Pons (tissue), 1 donor: ENCODE measurements at regions not wholly inside any gene's neighbourhood (a gene's known extent, or its start where the extent isn't known, plus 50 kb on each side); places are given as distances from the start of the nearest gene placed in this dataset.
A peak's percentile ranks its signal among the peaks of the same experiment; 100 is the strongest.

ENCODE experiments used
- DNase-seq: peaks from one replicate; pipeline ENCODE4 v3.0.0-alpha.2; 2016; ENCODE audit warnings: low spot score

DNA sequence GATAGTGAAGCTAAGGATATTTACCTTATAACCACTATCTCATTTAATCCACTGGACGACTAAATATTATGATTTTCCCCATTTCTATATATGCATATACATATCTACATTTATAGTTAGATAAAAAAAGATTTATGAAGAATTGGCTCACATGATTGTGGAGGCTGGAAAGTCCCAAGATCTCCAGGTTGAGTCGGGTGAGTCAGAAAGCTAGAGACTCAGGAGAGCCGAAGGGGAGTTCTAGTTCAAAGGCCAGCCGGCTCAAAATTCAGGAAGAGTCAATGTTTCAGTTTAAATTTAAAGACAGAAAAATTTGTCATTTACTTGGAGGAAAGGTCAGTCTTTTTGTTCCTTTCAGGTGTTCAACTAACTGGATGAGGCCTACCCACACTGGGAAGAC, 158.2 kb upstream of the CPEB2 start:
- DNase-seq = no peak

DNA sequence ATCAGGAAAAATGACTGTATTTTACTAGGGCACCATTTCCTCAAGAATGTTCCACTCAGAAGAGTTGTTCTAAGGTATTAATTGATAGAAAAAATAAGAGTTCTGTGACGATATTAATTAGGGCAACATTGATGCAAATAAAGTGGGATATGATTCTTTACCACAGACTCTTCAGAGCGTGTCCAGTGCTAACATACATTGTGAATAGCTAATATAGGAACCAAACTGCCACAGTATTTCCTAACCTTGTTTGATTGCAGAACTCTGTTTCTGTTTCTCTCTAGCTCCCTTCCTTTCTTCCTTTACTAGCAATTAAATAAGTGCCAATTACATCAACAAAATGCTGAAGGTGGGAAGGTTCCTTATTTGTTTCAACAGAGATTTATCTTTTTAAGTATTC, 154.1 kb upstream of the CPEB2 start:
- DNase-seq = no peak

DNA sequence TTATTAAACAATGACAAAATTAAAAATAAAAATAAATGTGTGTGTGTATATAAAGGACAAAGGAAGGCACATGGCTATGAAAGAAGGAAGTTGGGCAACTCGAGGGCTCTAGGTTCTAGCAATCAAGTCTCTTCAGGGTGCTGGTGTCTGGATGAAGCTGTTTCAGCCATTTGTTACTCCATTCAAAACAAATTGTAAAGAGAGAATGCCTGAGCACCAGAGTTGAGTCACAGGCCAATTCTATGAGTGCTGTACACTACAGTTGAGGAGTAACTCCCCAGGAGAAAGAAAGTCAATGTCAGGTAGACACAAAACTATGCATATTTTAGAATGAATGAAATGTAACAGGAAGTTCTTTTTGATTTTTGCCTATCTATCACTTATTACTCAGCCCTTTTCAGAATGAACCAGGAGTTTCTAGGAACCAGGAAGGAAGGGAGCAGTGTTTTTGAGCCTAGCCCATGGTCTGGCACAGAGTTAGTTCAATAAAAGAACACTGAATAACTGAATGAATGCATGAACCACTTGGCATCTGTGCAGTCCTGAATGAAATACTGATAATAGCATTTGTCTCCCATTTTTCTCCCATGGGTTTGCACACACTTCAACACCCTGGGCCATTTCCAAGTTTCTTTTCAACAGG, 151.7 kb upstream of the CPEB2 start:
- no peak for DNase-seq

DNA sequence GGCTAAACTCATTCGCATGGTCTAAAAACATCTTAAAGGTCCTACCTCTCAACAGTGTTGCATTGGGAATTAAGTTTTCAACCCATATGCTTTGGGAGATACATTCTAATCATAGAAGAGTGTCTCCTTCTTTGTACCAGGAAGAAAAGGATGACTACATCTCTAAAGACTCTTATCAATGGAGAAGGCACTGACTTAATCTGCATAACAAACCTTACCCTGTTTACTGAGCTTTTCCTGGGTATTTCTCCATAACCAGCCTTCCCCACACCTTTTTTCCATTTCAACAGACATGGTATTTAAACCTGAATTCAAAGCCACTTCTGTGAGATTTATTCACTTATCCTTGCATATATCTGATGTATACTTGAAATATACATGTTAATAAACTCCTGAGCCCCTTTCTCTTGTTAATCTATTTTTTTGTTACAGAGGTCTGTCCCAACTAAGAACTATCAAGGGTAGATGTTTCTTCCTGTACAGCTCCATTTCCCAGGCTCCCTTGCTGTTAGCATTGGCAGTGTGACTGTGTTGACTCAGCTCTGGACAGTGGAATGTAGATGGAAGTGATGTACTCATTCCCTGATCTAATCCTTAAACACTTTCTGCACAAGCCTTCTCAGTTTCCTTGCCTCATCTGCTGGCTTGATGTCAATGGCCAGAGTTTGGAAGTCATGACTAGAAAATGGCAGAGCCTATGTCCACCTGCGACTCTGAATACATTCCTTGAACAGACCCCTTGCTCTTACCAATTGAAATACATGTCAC, 148.9 kb upstream of the CPEB2 start:
- DNase-seq = no peak

DNA sequence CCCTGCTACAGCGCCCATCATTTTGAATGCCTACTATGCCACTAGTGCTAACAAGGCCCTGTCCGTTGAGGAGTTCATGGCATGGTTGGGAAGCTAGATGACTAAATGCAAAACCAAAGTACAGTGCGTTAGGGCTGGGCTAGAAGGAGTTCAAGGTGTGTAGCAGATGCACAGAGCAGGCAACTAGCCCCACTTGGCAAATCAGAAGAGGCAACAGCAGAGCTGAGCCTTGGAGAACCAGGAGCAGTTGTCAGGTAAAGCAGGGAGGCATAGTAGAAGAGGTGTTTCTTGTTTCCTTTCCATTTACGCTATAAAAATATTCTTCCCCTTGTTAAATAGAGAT, 146.6 kb upstream of the CPEB2 start:
- DNase-seq = no peak

DNA sequence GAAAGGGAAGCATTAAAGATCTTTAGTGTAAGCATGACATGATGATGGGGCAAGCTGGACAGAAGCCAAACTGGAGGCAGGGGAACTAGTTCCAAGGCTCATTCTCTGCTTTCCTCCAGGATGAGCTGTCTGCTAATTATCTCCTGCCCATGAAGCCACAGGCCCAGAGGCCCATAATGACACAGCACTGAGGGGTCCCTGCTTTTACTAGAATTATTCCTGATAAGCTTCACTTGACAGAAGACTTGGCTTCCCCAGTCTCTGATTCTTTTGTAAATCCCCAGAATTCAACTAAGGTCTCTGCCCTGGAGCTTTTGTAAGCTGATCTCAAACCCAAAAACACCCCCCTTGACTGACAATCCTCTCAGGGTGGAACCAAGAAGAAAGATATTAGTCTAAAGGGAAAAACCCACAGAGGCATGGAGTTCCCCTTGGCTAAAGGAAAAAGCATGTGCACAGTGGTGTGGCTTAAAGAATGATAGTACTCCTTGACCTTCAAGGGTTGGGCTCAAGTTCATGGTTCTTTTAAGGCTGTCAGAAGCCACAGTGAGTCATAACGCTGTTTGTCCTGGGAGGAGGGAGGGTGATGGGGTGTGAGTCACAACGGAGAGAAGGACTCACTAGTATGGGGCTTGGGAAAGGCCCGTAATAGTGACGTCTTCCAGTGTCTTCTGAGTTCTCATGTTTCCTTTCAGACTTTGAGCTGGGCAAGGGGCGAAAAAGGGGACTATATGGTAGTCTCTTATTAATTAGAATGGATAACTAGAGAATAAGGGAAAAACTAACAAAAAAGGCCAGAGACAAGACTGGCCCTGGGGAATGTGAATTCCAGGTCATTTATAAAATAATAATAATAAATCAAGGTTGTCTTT, 146.0 kb upstream of the CPEB2 start:
- DNase-seq = no peak

DNA sequence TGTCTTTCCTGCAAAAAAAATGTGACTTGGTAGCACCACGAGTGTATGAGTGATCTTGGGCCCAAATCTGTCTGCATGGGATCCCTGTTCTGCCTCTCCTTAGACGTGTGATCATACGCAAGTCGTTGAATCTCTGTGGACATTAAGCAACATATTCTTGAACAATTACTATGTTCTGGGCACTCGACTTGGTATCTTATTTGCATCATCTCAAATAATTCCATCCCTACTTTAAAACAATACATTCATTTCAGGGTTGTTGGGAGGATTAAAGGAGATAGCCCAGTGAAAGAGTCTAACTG, 145.4 kb upstream of the CPEB2 start:
- DNase-seq = no peak

DNA sequence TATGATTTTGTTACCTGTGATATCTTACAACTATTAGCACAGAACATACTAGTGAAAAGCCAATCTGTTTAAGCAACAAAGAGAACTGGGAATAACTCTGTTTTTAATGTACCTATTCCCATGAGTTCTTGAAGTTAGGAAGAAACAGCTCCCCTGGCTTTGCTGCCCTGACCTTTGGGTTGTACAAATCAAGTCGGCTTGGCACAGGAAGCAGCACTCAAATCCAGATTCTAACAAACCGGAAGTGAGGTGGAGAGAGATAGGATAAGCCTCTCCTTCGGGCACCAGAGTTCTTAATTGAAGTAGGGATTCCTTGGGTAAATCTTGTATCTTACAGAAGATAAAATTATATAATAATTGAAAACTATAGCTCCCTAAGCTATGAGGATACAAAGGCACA, 144.8 kb upstream of the CPEB2 start:
- DNase-seq = no peak

DNA sequence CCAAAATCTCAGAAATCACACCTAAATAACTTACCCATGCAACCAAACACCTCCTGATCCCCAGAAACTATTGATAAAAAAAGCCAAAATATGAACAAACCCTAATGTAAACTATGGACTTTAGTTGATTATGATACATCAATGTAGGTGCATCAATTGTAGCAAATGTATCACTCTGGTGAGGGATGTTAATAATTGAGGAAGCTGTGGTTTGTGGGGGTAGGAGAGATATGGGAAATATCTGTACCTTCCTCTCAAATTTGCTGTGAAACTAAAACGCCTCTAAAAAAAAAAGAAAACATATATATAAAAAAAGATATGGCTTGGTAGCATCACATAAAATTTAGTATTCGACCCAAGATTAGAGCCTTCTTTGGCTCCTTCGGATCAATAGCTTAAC, 144.3 kb upstream of the CPEB2 start:
- DNase-seq = no peak

DNA sequence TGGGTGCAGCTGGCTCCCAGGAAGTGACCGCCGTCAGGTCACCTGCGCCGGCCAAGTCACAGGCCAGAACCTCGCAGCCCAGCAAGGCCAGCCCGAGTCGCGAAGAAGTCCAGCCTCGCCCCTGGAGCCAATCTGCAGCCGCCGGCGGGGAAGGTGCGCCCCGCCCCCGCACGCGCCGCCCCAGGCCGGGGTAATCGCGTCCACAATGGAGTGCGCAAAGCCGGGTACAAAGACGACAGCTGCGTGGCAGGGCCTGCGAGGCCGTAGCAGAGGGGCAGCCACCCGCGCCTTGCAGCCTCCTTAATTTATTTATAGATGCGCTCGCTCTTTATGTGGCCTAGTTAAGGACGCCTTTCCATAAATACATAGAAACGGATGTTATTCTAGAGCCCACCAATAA, 139.4 kb upstream of the CPEB2 start:
- DNase-seq = no peak

DNA sequence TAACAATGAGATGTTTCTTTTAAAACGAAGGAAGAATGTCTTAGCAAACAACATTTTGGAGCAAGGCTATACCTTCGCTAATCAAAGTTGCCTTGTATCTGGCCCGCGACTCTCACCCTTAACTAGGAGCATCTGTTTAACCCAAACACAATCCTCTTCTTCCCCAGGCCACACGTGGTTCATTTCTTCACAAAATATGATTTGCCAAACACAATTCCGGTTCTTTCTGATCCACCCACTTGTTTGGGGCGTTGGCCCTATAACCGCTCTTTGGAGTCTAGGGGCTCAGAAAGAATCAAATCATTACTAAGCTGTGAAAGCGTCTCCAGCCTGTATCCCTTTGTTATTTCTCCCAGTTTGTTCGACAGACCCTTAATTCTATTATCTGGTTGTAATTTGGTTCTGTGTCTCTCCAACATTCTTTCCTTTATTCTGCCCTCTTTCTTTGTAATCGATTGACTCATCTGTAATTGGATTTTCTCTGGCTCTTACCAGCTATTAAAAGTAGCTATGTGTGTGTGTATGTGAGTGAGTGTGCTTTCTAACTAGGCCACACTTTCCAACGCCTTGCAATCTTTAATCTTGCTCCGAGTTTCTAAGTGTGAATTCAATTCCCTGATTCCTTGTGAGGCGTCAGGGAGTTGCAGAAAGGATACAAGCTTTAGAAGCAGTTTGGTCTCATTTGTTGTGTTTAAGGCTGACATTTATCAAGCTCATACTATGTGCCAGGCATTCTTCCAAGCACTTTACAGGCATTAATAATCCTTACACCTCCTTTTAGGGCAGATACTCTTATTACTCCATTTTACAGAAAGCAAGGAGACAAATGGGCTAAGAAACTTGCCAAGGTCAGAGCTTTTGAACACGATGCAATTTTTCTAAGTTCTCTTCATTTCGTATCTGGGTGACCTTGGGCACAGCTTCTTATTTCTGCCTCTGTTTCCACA, 138.6 kb upstream of the CPEB2 start:
- no peak for DNase-seq

DNA sequence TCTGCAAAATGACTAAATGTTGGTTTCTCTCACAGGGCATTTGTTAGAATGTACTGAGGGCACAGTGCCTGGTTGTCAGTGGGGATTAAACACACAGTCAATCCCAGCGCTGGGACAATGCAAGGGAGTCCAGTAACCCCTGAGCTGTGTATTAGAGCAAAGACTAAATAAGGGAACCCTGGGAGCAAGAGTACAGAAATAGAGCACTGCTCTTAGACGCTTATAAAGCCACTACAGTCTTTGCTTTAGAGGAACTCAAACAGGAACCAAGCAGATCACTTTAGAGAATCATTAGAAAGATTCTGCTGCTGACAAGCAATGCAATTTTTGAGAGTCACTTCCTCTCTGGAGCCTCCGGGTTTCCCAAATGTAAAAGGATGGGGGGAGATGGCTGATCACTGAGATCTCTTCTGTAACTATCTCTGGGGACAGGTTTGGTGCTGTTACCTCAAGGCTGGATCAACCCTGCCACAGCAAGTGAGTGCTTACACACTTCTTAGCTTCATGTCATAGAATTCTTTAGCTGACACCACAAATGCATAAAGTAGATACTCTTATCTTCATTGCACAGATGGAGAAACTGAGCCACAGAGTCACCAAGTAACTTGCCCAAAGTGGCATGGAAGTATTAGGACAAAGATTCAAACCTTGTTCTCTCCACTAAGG, 137.8 kb upstream of the CPEB2 start:
- DNase-seq = peak; percentile 67

DNA sequence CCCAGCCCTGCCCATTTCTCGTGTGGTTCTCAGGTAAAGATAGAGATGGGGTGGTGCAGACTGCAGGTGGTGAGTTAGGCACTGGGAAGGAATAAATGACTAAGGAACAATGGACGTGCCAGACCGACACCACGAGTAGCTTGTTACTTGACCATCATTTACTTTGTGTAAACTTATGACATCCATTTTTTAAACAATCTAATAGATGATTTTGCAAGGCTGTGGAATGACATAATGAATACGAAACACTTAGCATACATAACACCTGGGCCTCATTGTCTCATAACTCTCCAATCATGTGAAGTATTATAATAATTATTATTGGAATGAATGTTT, 137.3 kb upstream of the CPEB2 start:
- no peak for DNase-seq

DNA sequence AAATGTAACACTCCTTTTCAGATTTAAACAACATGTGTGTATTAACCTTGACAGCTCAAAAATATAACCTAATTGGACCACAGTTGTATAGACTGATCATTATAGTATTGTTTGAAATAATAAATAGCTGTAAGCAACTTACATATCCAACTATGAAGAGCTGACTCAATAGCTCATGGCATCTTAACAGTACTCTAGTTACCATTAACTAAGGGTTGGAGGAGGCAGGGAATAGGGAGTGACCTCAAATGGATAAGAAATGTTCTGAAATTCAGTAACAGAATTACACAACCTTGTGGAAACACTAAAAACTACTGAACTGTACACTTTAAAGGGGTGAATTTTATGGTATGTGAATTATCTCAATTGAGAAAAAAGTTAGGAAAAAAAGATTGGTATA, 136.5 kb upstream of the CPEB2 start:
- peak; percentile 28 for DNase-seq

DNA sequence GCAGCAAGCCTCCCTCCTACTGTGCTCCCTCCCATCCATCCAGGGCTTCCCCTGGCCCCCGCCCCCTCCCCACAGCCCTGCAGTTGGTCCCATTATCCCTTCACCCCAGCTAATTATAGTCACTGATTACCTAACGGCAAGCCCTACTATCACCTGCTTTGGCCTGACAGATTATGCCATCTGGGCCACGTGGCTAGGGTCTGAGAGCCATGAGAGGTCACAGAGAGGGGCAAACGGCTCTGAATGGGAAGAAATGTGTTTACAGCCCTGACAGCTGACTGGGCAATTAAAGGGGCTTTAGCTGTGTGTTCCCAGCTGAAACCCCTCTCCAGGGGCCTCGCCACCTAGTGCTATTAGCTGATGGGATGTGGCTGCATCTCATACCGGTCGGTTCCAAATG, 134.4 kb upstream of the CPEB2 start:
- DNase-seq = no peak

DNA sequence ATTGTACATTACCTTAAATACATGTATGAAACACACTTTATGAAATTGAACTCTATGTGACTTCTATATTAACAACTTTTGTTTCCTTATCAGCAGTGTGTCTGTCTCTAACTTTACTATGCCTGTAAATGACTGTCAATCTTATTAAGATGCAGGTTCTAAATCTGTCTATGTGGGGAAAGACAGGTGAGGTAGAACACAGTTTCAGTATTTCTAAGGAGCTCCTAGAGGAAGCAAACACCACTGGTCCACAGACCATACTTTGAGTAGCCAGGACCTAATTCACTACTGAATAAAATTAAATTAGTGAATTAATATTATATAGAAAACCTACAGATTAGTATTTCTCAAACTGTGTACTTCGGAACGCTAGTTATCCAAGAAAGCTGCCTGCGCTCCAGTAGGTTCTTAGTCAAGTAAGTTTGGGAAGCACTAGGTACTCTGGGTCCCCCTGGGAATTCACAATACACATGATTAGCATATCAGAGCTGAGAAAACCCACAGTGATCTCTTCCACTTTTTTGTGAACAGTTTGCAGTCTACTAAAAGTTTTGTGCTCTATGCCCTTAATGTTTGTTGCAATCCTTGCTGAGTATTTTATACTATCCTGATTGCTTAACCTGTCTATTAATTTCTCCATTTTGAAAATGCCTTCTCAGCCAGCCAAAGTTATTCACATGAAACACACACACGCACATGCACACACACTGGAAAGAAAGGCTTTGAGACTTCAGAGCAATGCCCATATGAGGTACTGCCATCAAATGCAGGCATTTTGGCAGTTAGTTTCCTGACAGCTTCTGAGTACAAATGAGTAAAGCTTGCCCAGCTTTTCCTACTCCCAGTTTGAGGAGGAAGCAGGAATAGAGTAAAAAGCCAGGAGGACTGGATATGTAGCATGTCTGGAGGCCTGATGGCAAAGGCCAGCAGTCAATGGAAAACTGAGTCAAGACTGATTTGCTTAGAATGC, 133.6 kb upstream of the CPEB2 start:
- no peak for DNase-seq

DNA sequence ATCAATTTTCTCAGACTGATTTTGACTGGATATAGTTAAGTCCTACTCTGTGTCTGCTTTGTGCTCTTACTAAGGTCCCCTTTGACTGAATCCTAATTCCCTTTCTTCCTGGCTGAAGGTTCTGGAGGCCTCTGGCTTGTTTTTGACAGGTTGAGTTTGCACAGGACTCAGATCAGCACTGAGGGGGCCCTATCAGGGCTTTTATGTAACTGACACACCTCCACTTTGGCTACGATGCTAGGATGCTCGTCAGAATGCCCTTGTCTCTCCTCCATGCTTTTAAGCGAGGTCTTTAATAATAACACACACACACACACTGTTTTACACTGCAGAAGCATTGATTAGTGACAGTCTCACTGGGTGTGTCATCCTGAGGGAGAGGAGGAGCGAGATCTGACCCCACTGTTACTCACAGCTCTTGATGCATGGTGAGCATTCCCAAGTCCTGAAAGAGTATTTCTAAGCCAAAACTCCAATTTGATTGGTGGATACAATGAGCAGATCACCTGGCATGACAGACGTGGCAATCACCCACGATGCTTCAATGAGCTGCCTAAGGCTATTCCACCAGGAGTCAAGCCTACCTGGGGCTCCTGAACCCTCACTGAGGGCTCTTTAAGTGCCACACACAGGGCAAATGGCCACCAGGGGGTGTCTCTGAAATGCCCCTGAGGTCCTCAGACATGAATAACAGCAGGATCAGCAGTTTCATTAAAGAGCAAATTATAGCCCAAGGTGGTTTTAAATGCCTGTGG, 130.4 kb upstream of the CPEB2 start:
- no peak for DNase-seq

DNA sequence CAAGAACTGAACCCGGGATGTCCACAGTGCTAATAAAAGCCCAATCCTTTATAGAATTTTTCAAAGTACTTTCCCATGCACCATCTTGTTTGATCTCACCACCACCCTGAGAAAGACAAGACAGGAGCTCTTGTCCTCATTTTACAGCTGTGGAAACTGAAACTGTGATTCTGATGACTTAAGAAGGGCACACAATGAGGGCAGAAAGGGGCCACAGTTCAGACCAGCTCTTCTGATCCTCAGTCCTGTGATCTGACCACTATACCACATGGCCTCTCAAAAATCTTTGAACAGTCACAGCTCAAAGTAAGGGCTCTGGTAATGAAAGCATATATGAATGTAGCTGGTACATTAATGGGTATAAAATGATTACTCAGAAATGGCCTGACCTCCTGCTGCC, 127.3 kb upstream of the CPEB2 start:
- DNase-seq = no peak

DNA sequence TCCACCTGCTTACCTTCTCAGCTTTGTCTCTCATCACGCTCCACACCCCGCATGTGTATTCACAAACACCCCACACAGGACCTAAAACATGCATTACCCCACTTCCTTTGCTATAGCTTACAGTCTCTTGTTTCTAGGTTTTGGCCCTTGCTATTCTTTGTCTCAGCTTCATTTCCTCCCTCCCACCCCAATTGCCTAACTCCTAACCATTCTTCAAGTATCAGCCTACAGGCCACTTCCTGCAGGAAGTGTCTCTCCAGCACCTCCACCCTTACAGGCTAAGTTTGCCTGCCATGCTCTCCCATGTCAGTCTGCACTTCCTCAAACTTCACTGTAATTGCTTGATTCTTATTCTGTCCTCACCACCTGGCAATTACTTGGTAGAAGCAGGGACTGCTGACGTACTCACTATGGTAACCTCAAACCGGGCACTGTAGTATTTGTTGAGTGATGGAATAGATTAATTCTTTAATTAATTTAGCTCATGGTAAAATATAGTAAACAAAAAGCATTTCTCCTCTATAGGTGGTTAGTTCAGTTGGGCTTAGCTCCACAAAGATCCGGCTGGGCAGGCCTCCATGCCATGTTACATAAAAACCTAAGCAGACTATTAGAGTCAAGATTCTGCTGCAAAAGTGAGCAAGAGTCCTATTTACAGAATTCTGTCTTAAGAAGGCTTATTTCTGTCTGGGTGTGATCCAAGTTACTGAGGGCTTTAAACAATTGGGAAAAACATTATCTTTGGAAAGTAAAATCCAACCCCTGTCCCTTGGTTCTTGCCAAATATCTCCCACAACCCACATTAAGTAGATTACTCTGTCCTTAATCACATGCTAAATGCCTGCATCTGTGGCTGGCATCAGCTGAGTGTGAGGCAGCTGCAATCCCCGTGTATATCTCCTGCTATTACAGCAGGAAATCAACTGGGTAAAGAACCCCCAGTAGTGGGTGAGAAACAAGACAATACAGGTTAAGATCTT, 124.7 kb upstream of the CPEB2 start:
- peak; percentile 73 for DNase-seq
